ENCODE measurements at regions not wholly inside any gene's neighbourhood (a gene's known extent, or its start where the extent isn't known, plus 50 kb on each side); places are given as distances from the start of the nearest gene placed in this dataset.

DNA sequence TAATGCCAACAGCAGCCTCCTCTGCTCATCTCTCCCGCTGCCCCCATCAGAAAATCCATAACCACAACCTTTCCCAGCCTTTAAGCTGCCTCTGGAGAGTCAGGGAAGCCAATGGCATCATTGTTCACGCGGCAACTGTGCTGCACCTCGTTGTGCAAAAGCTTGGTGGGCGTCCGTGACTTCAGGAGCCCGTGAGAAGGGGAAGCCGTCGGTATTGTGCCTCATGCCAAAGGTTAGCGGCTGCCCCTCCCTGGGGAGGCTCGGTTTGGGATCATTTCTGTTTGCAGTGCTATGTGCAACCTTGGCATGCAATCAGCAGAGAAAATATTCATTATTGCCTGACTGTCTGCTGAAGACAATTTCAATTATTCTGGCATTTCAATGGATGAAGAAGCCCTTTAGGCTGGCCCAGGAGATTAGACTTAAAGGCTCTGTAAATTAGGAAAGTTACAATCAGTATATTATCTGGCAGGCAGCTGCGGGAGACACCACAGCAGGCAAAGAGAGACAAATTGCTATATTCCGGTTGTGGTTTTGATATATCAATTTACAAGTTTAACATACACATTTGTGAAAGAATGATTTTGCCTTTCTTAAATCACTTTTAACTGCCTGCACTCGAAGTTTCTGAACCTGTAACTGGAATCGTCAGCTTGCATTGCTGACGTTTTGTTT lies 244.5 kb downstream of the GATA3 start:
- CTCF ChIA-PET, result no interaction called here
- no peaks in the 10 kb centered on the region for H3K79me2 ChIP-seq (ENCODE audit: low read depth)
- DNase-seq, result no peak
- H3K4me1 ChIP-seq (replicated peaks; ENCODE audit: insufficient read depth), result no peaks in the 10 kb centered on the region
- no peaks in the 10 kb centered on the region for H3K36me3 ChIP-seq (ENCODE audit: low read depth)
- H3K4me3 ChIP-seq, result no peak overlapping the region
- POLR2A ChIA-PET (ENCODE audit: unreplicated experiment), result interaction anchor here (0.6 kb wide), 1 partner anchor 1690 kb away, joined by 4 read pairs; no protein-coding TSS in a partner anchor
- no TSS peak for BruUV-seq (replicated peaks)
- intact Hi-C loops (cut with micrococcal nuclease; ENCODE audit: unreplicated experiment), result no loop called here
- no peaks in the 10 kb centered on the region for H3F3A ChIP-seq (ENCODE audit: insufficient read depth, low read depth)
- H3K27me3 ChIP-seq (ENCODE audit: insufficient read depth, low read depth), result no peaks in the 10 kb centered on the region
- H3K27ac ChIP-seq, result no peak overlapping the region
- H3K4me2 ChIP-seq, result no peak overlapping the region
- no peaks in the 10 kb centered on the region for H4K20me1 ChIP-seq (ENCODE audit: insufficient read depth)
- H3K9me3 ChIP-seq (ENCODE audit: insufficient read depth, low read depth), result no peaks in the 10 kb centered on the region
- H3K9me2 ChIP-seq (ENCODE audit: insufficient read depth), result no peaks in the 10 kb centered on the region; the same call in 1 of the 2 replicates
- H2AFZ ChIP-seq, result no peak overlapping the region
- no peak for TF ChIP-seq EZH2 (IDR thresholded peaks at IDR 0.05; ENCODE audit: low read depth)
- TF ChIP-seq, protein P1, sequence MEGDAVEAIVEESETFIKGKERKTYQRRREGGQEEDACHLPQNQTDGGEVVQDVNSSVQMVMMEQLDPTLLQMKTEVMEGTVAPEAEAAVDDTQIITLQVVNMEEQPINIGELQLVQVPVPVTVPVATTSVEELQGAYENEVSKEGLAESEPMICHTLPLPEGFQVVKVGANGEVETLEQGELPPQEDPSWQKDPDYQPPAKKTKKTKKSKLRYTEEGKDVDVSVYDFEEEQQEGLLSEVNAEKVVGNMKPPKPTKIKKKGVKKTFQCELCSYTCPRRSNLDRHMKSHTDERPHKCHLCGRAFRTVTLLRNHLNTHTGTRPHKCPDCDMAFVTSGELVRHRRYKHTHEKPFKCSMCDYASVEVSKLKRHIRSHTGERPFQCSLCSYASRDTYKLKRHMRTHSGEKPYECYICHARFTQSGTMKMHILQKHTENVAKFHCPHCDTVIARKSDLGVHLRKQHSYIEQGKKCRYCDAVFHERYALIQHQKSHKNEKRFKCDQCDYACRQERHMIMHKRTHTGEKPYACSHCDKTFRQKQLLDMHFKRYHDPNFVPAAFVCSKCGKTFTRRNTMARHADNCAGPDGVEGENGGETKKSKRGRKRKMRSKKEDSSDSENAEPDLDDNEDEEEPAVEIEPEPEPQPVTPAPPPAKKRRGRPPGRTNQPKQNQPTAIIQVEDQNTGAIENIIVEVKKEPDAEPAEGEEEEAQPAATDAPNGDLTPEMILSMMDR (conservative IDR thresholded peaks at IDR 0.05), result no peak

GRCh38 chr10:8300925-8301324 lies 246.4 kb downstream of the GATA3 start:
- H3K4me2 ChIP-seq, result no peak overlapping the region
- no peak overlapping the region for H2AFZ ChIP-seq
- CTCF ChIA-PET, result no interaction called here
- DNase-seq, result no peak
- H3K79me2 ChIP-seq (ENCODE audit: low read depth), result no peaks in the 10 kb centered on the region
- H3K36me3 ChIP-seq (ENCODE audit: low read depth), result no peaks in the 10 kb centered on the region
- H3K9me2 ChIP-seq (ENCODE audit: insufficient read depth), result no peaks in the 10 kb centered on the region; the same call in 1 of the 2 replicates
- TF ChIP-seq EZH2 (IDR thresholded peaks at IDR 0.05; ENCODE audit: low read depth), result no peak
- TF ChIP-seq, protein P1 (conservative IDR thresholded peaks at IDR 0.05), result no peak
- POLR2A ChIA-PET (ENCODE audit: unreplicated experiment), result no interaction called here
- H4K20me1 ChIP-seq (ENCODE audit: insufficient read depth), result no peaks in the 10 kb centered on the region
- intact Hi-C loops (cut with micrococcal nuclease; ENCODE audit: unreplicated experiment), result no loop called here
- no TSS peak for BruUV-seq (replicated peaks)
- no peak overlapping the region for H3K27ac ChIP-seq
- H3K27me3 ChIP-seq (ENCODE audit: insufficient read depth, low read depth), result no peaks in the 10 kb centered on the region
- H3K4me3 ChIP-seq, result no peak overlapping the region
- no peaks in the 10 kb centered on the region for H3K4me1 ChIP-seq (replicated peaks; ENCODE audit: insufficient read depth)
- no peaks in the 10 kb centered on the region for H3K9me3 ChIP-seq (ENCODE audit: insufficient read depth, low read depth)
- H3F3A ChIP-seq (ENCODE audit: insufficient read depth, low read depth), result no peaks in the 10 kb centered on the region

DNA sequence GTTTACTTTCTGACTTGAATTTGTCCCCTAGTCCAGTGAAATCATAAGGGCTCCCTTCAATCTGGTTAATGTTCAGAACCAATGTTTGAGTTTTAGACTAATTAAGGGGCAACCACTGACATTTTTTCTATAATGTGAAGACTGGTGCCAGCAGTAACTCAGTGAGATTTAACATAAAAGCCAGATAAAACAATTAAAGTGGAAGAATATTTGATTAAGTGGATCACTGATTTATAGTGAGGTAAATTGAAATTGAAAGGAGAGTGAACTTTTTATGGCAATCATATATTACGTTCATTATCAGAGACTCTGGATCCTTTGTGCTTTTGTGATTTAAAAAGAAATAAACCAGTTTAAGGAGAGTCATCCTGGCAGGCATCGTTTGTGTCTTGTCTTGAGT lies 246.8 kb downstream of the GATA3 start:
- DNase-seq, result no peak
- H3K27ac ChIP-seq, result no peak overlapping the region
- ChIA-PET POLR2A (ENCODE audit: unreplicated experiment) (no interaction called here), CTCF (no interaction called here)
- intact Hi-C loops (cut with micrococcal nuclease; ENCODE audit: unreplicated experiment), result no loop called here
- no peaks in the 10 kb centered on the region for H3F3A ChIP-seq (ENCODE audit: insufficient read depth, low read depth)
- H3K79me2 ChIP-seq (ENCODE audit: low read depth), result no peaks in the 10 kb centered on the region
- H3K9me2 ChIP-seq (ENCODE audit: insufficient read depth), result no peaks in the 10 kb centered on the region; the same call in 1 of the 2 replicates
- no peaks in the 10 kb centered on the region for H3K27me3 ChIP-seq (ENCODE audit: insufficient read depth, low read depth)
- no peak overlapping the region for H3K4me3 ChIP-seq
- H3K4me1 ChIP-seq (replicated peaks; ENCODE audit: insufficient read depth), result no peaks in the 10 kb centered on the region
- no peak overlapping the region for H3K4me2 ChIP-seq
- no TSS peak for BruUV-seq (replicated peaks)
- TF ChIP-seq, protein P1 (conservative IDR thresholded peaks at IDR 0.05), result no peak
- TF ChIP-seq EZH2 (IDR thresholded peaks at IDR 0.05; ENCODE audit: low read depth), result no peak
- no peak overlapping the region for H2AFZ ChIP-seq
- H3K36me3 ChIP-seq (ENCODE audit: low read depth), result no peaks in the 10 kb centered on the region
- H4K20me1 ChIP-seq (ENCODE audit: insufficient read depth), result no peaks in the 10 kb centered on the region
- H3K9me3 ChIP-seq (ENCODE audit: insufficient read depth, low read depth), result no peaks in the 10 kb centered on the region
